Thyroid gland (tissue), 4 donors: ENCODE measurements at regions not wholly inside any gene's neighbourhood (a gene's known extent, or its start where the extent isn't known, plus 50 kb on each side); places are given as distances from the start of the nearest gene placed in this dataset.

Experiments used
- DNase-seq, 2 donors: peaks; one replicate each; pipeline ENCODE4 v3.0.0-alpha.2; 2019
- H3K27ac ChIP-seq, 3 donors: fragments of 200-600 bp; sonication (generic); 1 replicate in 2 of 3; 2 replicates in 1 of 3; pipeline ENCODE4 v1.5.1; 2016 to 2019; ENCODE audit warnings: mild to moderate bottlenecking in 1 of 3, moderate library complexity in 1 of 3
- H3K27me3 ChIP-seq: fragments of 200-600 bp; sonication (generic); one replicate; pipeline ENCODE4 v1.5.1; 2019
- H3K36me3 ChIP-seq, 2 donors: fragments of 200-600 bp; sonication (generic); one replicate each; pipeline ENCODE4 v1.5.1; 2016 to 2019
- H3K4me1 ChIP-seq, 2 donors: fragments of 200-600 bp; sonication (generic); one replicate each; pipeline ENCODE4 v1.5.1; 2017 to 2019
- H3K4me3 ChIP-seq, 3 donors: fragments of 200-600 bp; sonication (generic); replicated peaks in 1 of 3; 1 replicate in 2 of 3; 2 replicates in 1 of 3; pipeline ENCODE4 v1.5.1; 2016; ENCODE audit warnings: mild to moderate bottlenecking in 1 of 3
- H3K9me3 ChIP-seq: fragments of 200-600 bp; sonication (generic); one replicate; pipeline ENCODE4 v1.5.1; 2017
- CTCF ChIP-seq, 6 experiments: fragments of 200-600 bp in 3 of 6; fragments of 450-650 bp in 3 of 6; sonication (generic) in 3 of 6; IDR thresholded peaks; one replicate each; pipeline ENCODE4 v1.5.1; 2016 to 2019; ENCODE audit warnings: antibody characterized with exemption in 6 of 6, mild to moderate bottlenecking in 2 of 6, inconsistent platforms in 1 of 6, moderate library complexity in 1 of 6
- POLR2A ChIP-seq, 2 donors: fragments of 450-650 bp; IDR thresholded peaks; one replicate each; pipeline ENCODE4 v1.6.1; 2017; ENCODE audit warnings: antibody characterized with exemption in 2 of 2, mild to moderate bottlenecking in 2 of 2, moderate library complexity in 1 of 2
- WGBS, 2 donors: methylation state at CpG; one replicate each; pipeline ENCODE4 v1.1.5; 2017; 5-methylcytosine and 5-hydroxymethylcytosine counted together
- intact Hi-C: fragments of 100-400 bp; cut with DNase I; formaldehyde crosslinking; loops from one replicate; pipeline ENCODE4 v1.15.1; 2023

- Histone ChIP-seq H3K4me3 (no peak overlapping the region), H3K36me3 (no peaks in the 10 kb centered on the region), H3K9me3 (no peaks in the 10 kb centered on the region), H3K27ac (no peak overlapping the region), H3K27me3 (no peaks in the 10 kb centered on the region), H3K4me1 (no peaks in the 10 kb centered on the region)
- 89 to 90% methylated on average over 4 of the region's 4 CpGs for WGBS, 2 donors
- intact Hi-C loops: no loop called here
- DNase-seq: no peak
- TF ChIP-seq POLR2A (IDR thresholded peaks at IDR 0.05): no peak
- no peak for TF ChIP-seq CTCF (IDR thresholded peaks at IDR 0.05)
Observed at GRCh38 chr5:74419468-74419867, 221.1 kb downstream of the ENC1 start.

- H3K4me3 ChIP-seq: no peak overlapping the region
- H3K27me3 ChIP-seq: no peaks in the 10 kb centered on the region
- no peak overlapping the region for H3K27ac ChIP-seq
- intact Hi-C loops: no loop called here
- H3K36me3 ChIP-seq: no peaks in the 10 kb centered on the region
- H3K4me1 ChIP-seq: no peaks in the 10 kb centered on the region
- WGBS, 2 donors: 94 to 98% methylated on average over 2 of the region's 2 CpGs
- no peak for DNase-seq
- TF ChIP-seq POLR2A (IDR thresholded peaks at IDR 0.05): no peak
- no peak for TF ChIP-seq CTCF (IDR thresholded peaks at IDR 0.05)
- no peaks in the 10 kb centered on the region for H3K9me3 ChIP-seq
Observed at GRCh38 chr5:74418709-74419108, 221.8 kb downstream of the ENC1 start.

- H3K36me3 ChIP-seq: no peaks in the 10 kb centered on the region
- 93 to 98% methylated on average over 1 of the region's 1 CpG for WGBS, 2 donors
- H3K27me3 ChIP-seq: no peaks in the 10 kb centered on the region
- intact Hi-C loops: no loop called here
- no peaks in the 10 kb centered on the region for H3K9me3 ChIP-seq
- H3K27ac ChIP-seq: no peak overlapping the region
- no peak overlapping the region for H3K4me3 ChIP-seq
- no peaks in the 10 kb centered on the region for H3K4me1 ChIP-seq
- DNase-seq: no peak
- TF ChIP-seq POLR2A (IDR thresholded peaks at IDR 0.05) (no peak), CTCF (IDR thresholded peaks at IDR 0.05) (no peak)
Observed at GRCh38 chr5:74418261-74418660, 222.3 kb downstream of the ENC1 start.

GRCh38 chr5:74415695-74416102, 224.8 kb downstream of the ENC1 start:
- no peak for TF ChIP-seq POLR2A (IDR thresholded peaks at IDR 0.05)
- no peak for TF ChIP-seq CTCF (IDR thresholded peaks at IDR 0.05)
- H3K27me3 ChIP-seq: no peaks in the 10 kb centered on the region
- H3K4me3 ChIP-seq: no peak overlapping the region
- no peaks in the 10 kb centered on the region for H3K4me1 ChIP-seq
- no peaks in the 10 kb centered on the region for H3K9me3 ChIP-seq
- H3K36me3 ChIP-seq: no peaks in the 10 kb centered on the region
- 43 to 49% methylated on average over 7 of the region's 7 CpGs for WGBS, 2 donors
- H3K27ac ChIP-seq: no peak overlapping the region
- intact Hi-C loops: no loop called here
- DNase-seq: no peak

GRCh38 chr5:74414228-74414627, 226.3 kb downstream of the ENC1 start:
- Histone ChIP-seq H3K27me3 (no peaks in the 10 kb centered on the region), H3K27ac (no peak overlapping the region), H3K4me1 (no peaks in the 10 kb centered on the region), H3K9me3 (no peaks in the 10 kb centered on the region), H3K36me3 (no peaks in the 10 kb centered on the region), H3K4me3 (no peak overlapping the region)
- TF ChIP-seq POLR2A (IDR thresholded peaks at IDR 0.05) (no peak), CTCF (IDR thresholded peaks at IDR 0.05) (no peak)
- intact Hi-C loops: no loop called here
- 82 to 91% methylated on average over 2 of the region's 2 CpGs for WGBS, 2 donors
- DNase-seq: no peak
